ENCODE measurements at regions not wholly inside any gene's neighbourhood (a gene's known extent, or its start where the extent isn't known, plus 50 kb on each side); places are given as distances from the start of the nearest gene placed in this dataset.
A peak's percentile ranks its signal among the peaks of the same experiment; 100 is the strongest.

- 93 to 100% methylated on average over 2 to 5 of the region's 5 CpGs for WGBS, 2 experiments (ENCODE audit: extremely low coverage in 1 of 2, insufficient coverage in 1 of 2, insufficient read length in 1 of 2, insufficient replicate concordance in 2 of 2, low coverage in 1 of 2, low lambda C conversion rate in 2 of 2, missing lambda C conversion rate in 1 of 2)
- no peak overlapping the region for H3K14ac ChIP-seq (ENCODE audit: insufficient read length)
- H3K4me2 ChIP-seq (ENCODE audit: insufficient read depth in 1 of 2, low read depth in 2 of 2, low read length in 2 of 2), result no peak overlapping the region
Measured at GRCh38 chr4:34193451-34194154, 2050.7 kb downstream of the ARAP2 start.

More at GRCh38 chr4:34193451-34194154, 2050.7 kb downstream of the ARAP2 start:
- DNase-seq (ENCODE audit: low read depth in 1 of 2, low spot score in 2 of 2), result no peak
- Histone ChIP-seq H2AK5ac (ENCODE audit: low read depth, low read length) (no peak overlapping the region), H4K20me1 (replicated peaks in 1 of 2; ENCODE audit: control insufficient read depth in 1 of 2, insufficient read depth in 2 of 2, low read length in 2 of 2) (no peaks in the 10 kb centered on the region), H3K56ac (replicated peaks; ENCODE audit: insufficient read length, low read depth, low read length) (no peak overlapping the region), H2BK12ac (ENCODE audit: low read depth, low read length) (no peak overlapping the region), H3K27ac (ENCODE audit: low read depth, low read length) (no peak overlapping the region), H3K27me3 (replicated peaks in 1 of 4; ENCODE audit: control insufficient read depth in 3 of 4, extremely low read depth in 1 of 4, insufficient read depth in 3 of 4, low read length in 3 of 4) (no peaks in the 10 kb centered on the region), H4K5ac (ENCODE audit: insufficient read length, low read depth, low read length) (no peak overlapping the region), H3K4me3 (ENCODE audit: extremely low read depth in 1 of 4, insufficient read depth in 2 of 4, low read depth in 3 of 4, low read length in 4 of 4) (no peak overlapping the region), H2BK120ac (replicated peaks; ENCODE audit: low read depth, low read length) (no peak overlapping the region), H4K8ac (ENCODE audit: extremely low read depth, insufficient read depth, low read length) (no peak overlapping the region), H3K18ac (ENCODE audit: extremely low read depth, low read length) (no peak overlapping the region), H3K79me2 (ENCODE audit: control insufficient read depth in 1 of 2, insufficient read depth in 2 of 2, low read length in 2 of 2) (no peaks in the 10 kb centered on the region), H3K36me3 (ENCODE audit: control insufficient read depth in 2 of 4, insufficient read depth in 4 of 4, low read length in 3 of 4) (no peaks in the 10 kb centered on the region), H3K23ac (ENCODE audit: insufficient read length) (no peak overlapping the region), H3K23me2 (ENCODE audit: low read depth, low read length) (no peaks in the 10 kb centered on the region), H4K91ac (replicated peaks; ENCODE audit: insufficient read length, low read length) (no peak overlapping the region), H2BK15ac (ENCODE audit: low read length) (no peak overlapping the region), H3K79me1 (ENCODE audit: low read depth, low read length) (no peaks in the 10 kb centered on the region), H3K9me3 (ENCODE audit: insufficient read depth in 2 of 2, low read depth in 1 of 2, low read length in 1 of 2) (no peaks in the 10 kb centered on the region), H2BK5ac (ENCODE audit: low read depth, low read length) (no peak overlapping the region), H3K4me1 (replicated peaks in 1 of 4; ENCODE audit: control insufficient read depth in 3 of 4, insufficient read depth in 4 of 4, low read length in 3 of 4) (no peaks in the 10 kb centered on the region), H3K9ac (replicated peaks in 1 of 4; ENCODE audit: extremely low read depth in 1 of 4, low read depth in 3 of 4, low read length in 3 of 4) (no peak overlapping the region), H2BK20ac (ENCODE audit: low read length) (no peak overlapping the region), H3K4ac (replicated peaks; ENCODE audit: insufficient read length, low read depth, low read length) (no peak overlapping the region), H2AFZ (ENCODE audit: low read length) (0 out of 2 replicates have a peak overlapping the region, but pooled peaks have one; percentile 52)
- ChIA-PET POLR2A (ENCODE audit: partially characterized antibody) (no interaction called here), CTCF (ENCODE audit: partially characterized antibody) (no interaction called here)
- FAIRE-seq, result no peak
